NCI-H748 treated with DMSO at 0.1 percent for 48 hours (cell line): ENCODE measurements at regions not wholly inside any gene's neighbourhood (a gene's known extent, or its start where the extent isn't known, plus 50 kb on each side); places are given as distances from the start of the nearest gene placed in this dataset.
A peak's percentile ranks its signal among the peaks of the same experiment; 100 is the strongest.

ENCODE experiments used
- DNase-seq: peaks from one replicate; lab custom pipeline; 2025; lab: John Stamatoyannopoulos, UW

- DNase-seq: no peak
Observed at GRCh38 chr18:28712796-28713425, 536.0 kb upstream of the CDH2 start.

- DNase-seq: no peak
Observed at GRCh38 chr18:28712172-28712571, 535.2 kb upstream of the CDH2 start.

- DNase-seq: no peak
Observed at GRCh38 chr18:28711096-28711495, 534.2 kb upstream of the CDH2 start.

GRCh38 chr18:28707006-28707405, 530.1 kb upstream of the CDH2 start:
- no peak for DNase-seq

GRCh38 chr18:28706397-28706796, 529.5 kb upstream of the CDH2 start:
- no peak for DNase-seq

- DNase-seq: no peak
Observed at GRCh38 chr18:28705482-28705881, 528.6 kb upstream of the CDH2 start.

- no peak for DNase-seq
Observed at GRCh38 chr18:28692337-28692736, 515.4 kb upstream of the CDH2 start.

GRCh38 chr18:28691496-28691840, 514.5 kb upstream of the CDH2 start:
- no peak for DNase-seq

GRCh38 chr18:28690836-28691495, 514.0 kb upstream of the CDH2 start:
- no peak for DNase-seq

- no peak for DNase-seq
Observed at GRCh38 chr18:28690100-28690499, 513.2 kb upstream of the CDH2 start.

GRCh38 chr18:28689588-28689987, 512.7 kb upstream of the CDH2 start:
- no peak for DNase-seq

- DNase-seq: no peak
Observed at GRCh38 chr18:28684746-28685355, 507.9 kb upstream of the CDH2 start.

GRCh38 chr18:28682912-28683311, 506.0 kb upstream of the CDH2 start:
- no peak for DNase-seq

- no peak for DNase-seq
Observed at GRCh38 chr18:28669165-28669564, 492.2 kb upstream of the CDH2 start.

GRCh38 chr18:28666216-28666615, 489.3 kb upstream of the CDH2 start:
- no peak for DNase-seq

GRCh38 chr18:28657961-28658360, 481.0 kb upstream of the CDH2 start:
- DNase-seq: no peak

- no peak for DNase-seq
Observed at GRCh38 chr18:28652654-28653053, 475.7 kb upstream of the CDH2 start.

- no peak for DNase-seq
Observed at GRCh38 chr18:28651298-28651697, 474.4 kb upstream of the CDH2 start.

GRCh38 chr18:28650860-28651259, 473.9 kb upstream of the CDH2 start:
- DNase-seq: no peak

GRCh38 chr18:28647961-28648360, 471.0 kb upstream of the CDH2 start:
- DNase-seq: no peak

GRCh38 chr18:28637897-28638296, 461.0 kb upstream of the CDH2 start:
- DNase-seq: peak; percentile 22

- peak; percentile 7 for DNase-seq
Observed at GRCh38 chr18:28635530-28635929, 458.6 kb upstream of the CDH2 start.

GRCh38 chr18:28626756-28627155, 449.8 kb upstream of the CDH2 start:
- no peak for DNase-seq

GRCh38 chr18:28607991-28608390, 431.1 kb upstream of the CDH2 start:
- DNase-seq: no peak
